SW480 (cell line): ENCODE measurements at regions not wholly inside any gene's neighbourhood (a gene's known extent, or its start where the extent isn't known, plus 50 kb on each side); places are given as distances from the start of the nearest gene placed in this dataset.
"Not testable (repeated sequence)": the region's sequence is repeated elsewhere in the genome, so short reads cannot be mapped to it uniquely, and the experiment has no call there.

Experiments used
- DNase-seq: peaks from one replicate; pipeline ENCODE4 v3.0.0-alpha.2; 2016; ENCODE audit warnings: low spot score

- not testable (repeated sequence) for DNase-seq
Observed at GRCh38 chr6:90885137-90885536, 298.3 kb upstream of the MAP3K7 start.

- no peak for DNase-seq
Observed at GRCh38 chr6:90877616-90878015, 290.7 kb upstream of the MAP3K7 start.

DNA sequence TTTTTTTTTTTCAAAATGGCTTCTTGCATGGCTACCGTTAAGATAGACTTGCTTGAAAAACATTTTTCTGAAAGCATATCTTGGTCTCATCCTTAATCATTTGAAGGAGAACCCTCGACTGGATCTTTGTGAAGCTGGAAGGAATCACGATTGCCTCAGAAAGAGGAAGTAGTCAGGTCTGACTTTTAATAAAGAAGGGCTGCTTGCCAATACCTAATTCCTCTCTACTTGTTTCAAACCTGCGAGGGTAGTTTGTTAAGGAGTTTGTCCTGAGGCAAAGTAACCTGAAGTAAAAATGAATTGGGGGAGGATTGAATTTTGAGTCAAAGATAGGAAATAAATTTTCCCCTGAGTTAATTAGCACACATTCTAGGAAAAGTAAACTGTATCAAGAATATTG is 288.1 kb upstream of the MAP3K7 start:
- DNase-seq, result no peak

DNA sequence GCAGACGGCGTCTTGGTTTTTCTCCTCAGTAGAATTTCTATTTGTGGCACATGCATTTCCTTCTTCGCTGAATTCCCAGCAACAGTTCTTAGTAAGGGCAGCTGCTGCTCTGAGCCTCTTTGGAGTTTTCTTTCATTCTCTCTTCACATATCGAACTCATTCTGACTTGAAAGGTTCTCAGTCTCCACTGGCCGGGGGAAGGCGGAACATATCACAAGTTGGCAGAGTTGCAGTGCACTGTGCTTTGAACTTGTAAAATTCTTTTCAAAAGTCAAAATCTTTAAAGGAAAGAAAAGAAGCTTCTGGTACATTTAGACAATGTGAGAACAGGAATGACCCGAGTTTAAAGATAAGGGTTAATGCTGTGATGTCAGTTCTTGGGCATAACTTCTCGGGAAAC is 286.1 kb upstream of the MAP3K7 start:
- DNase-seq, result no peak

DNA sequence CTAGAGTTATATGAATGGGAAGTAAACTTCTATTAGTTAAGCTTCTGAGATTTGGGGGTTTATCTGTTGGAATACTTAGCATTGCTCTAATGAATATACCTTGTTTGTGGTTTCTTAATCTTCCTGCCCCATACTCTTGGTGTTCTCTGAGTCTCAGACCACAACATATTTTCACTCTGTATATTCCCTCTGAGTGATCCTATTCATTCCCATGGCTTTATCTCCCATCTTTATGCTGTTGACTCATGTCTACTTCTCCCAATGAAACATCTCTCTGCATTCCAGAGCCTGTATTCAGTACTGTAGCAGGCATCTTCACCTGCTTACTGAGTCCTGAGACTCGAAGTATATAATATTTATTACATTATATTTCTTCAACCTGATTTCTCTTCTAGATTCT is 283.7 kb upstream of the MAP3K7 start:
- DNase-seq, result peak; percentile 2

- DNase-seq, result no peak
Observed at GRCh38 chr6:90868656-90869055, 281.8 kb upstream of the MAP3K7 start.

DNA sequence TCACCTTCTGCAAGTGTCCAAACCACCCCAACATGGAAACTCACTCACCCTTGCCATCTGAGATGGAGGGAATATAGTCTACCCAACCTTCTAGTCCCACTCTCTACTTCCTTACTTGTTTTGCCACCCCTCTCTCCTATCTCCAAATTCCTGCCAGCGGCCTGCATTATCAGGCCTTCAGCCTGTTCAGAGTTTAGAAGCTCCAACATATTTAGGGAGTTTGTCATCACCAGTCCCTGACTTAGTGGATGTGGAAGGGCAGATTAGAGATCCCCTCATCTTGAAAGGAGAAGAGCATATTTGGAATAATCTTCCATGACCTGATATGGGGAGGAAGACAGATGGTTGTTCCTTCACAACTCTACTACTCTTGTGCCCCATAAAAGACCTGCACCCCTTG is 281.4 kb upstream of the MAP3K7 start:
- no peak for DNase-seq

DNA sequence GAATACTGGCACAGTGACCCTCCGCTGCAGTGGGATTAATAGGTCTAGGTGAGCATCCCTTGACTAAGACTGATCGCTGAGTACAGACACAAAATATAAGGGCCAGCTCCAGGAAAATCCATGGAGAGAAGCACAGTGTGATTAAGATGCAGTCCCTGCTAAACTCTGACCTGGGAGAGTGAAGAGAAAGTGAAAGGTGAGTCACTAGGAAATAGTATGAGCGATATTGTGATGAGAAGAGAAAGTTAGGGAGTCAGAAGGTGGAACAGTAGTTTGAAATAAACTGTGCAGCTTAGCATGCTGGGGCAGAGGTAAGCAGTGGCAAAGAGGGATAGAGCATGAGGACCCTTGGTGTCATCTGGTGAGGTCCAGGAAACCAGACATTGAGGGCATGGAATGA is 278.6 kb upstream of the MAP3K7 start:
- no peak for DNase-seq

DNA sequence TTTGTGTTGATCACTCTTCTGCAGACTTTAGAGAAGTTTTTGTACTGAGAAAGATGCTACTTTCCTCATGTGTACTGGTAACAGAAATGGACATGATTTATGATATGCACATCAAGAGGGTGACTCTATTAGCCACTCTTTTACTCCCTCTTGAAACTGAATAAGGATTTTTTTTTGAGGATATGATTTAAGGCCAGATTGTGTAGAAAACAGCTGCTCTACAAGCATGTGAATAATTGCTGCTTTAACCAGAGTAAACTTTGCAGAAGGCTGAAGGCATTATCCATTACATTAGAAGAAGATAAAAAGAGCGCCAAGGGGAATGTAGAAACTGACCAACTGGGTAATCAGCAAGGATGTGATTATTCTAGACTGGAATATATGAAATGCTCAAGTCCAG is 276.2 kb upstream of the MAP3K7 start:
- no peak for DNase-seq

DNA sequence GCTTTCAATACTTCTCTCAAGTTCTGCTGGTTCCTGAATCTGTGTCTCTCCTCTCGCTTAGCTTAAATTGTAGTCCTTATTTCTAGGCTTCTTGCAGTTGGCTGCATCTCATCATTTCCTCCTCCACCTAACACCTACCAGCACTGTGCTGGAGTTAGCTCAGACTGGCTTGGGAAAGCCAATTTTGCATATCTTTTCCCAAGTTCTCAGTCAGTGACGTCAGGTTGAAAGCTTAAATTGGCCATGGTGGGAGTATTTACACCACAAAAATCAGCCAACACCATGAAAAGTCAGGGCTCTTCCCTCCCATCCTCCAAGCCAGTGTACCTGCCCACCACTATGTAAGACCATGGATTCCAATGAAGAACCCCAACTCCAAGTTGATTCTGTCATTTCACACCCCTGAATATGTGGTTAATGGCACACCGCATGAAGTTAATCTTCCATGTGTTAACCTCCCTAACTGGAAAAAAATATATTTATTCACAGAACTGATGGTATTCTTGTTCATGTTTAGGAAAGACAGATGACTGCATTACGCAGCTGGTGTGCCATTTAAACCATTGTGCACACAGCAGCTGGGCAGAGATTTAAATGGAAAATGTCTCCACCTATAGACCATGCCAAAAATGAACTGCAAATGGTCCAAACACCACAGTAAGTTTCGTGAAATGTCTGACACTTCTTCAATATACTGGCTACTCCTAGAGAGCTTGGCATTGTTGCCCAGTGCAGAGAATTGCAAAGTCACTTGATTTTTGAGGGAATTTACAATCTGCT is 274.1 kb upstream of the MAP3K7 start:
- no peak for DNase-seq

DNA sequence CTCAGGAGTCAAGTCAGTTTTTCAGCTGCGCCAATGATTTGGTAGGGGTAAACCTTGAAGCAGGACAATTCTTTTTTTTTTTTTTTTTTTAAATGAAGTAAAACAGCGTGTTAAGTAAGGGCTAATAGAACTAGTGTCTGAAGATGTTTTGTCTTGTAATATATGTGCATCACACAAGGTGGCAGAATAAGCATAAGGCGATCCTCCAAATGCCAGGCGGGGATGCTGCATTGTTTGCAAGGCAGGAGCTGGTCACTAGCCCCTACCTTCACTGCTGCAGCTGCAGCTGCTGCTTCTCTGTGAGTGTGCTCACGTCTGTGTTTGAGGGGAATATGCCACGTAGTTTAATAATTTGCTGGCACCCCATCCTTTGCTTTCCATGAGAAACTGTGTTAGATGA is 272.7 kb upstream of the MAP3K7 start:
- DNase-seq, result no peak

GRCh38 chr6:90859056-90859455 is 272.2 kb upstream of the MAP3K7 start:
- no peak for DNase-seq

DNA sequence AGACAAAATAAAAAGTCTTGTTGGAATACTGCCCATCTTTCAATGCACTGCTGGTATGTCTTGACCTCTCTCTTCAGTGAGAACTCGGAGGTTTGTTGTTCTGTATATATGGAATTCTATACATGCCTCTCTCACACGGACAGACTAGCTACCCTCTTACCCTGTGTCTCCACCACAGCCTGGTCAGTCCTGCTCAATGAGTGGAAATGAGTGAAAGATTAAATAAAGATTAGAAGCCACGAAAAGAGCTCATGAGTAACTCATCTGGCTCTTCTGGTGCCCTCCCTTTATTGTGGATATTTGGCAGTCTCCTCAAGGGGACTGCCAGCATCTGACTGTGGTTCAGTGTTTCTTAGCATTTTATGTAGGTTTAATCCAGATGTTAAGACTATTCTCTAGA is 262.8 kb upstream of the MAP3K7 start:
- no peak for DNase-seq

- DNase-seq, result peak; percentile 17
Observed at GRCh38 chr6:90846824-90847223, 260.0 kb upstream of the MAP3K7 start.

DNA sequence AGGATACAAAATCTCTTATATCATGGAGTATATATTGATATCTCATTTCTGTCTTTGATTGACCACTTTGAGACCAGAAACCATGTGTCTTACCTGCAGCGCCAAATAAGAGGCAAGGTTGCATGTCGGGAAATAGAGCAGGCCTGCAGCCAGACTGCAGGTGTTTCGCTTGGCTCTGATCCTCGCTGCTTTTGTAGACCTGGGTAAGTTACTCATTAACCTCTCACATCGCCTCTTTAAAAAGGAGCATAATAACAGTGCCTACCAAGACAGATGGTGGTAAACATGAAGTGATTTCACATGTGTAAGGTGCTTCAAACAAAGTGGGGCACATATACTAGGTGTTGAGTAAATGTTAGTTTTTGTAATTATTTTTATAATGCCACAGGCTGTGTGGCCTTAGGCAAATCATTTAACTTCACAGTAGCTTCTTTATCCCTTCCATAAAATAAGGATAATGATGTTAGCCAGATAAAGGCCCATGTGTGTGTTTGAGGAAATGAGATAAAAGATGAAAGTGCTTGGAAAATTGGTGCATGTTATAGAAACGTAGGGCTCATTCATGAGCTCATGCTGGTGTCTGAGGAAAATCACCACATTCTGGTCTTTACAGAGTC is 248.8 kb upstream of the MAP3K7 start:
- DNase-seq, result peak; percentile 28

DNA sequence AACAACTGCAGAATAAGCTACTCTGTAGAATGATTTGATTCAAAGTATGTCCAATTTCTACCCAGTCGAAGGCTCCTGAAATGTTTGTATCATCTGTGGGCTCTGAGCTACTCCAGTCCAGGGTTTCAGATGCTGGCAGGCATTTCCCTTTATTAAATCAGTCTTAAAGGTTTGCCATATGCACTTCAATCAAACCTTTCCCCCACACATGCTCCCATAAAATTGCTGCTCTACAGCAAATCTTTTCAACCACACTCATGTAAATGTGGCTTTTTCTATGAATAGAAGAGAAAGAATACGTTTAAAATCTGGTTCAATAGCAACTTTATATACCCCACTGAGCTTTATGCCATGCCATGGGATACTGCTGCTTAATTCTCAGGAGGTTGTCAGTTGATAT is 242.4 kb upstream of the MAP3K7 start:
- no peak for DNase-seq

DNA sequence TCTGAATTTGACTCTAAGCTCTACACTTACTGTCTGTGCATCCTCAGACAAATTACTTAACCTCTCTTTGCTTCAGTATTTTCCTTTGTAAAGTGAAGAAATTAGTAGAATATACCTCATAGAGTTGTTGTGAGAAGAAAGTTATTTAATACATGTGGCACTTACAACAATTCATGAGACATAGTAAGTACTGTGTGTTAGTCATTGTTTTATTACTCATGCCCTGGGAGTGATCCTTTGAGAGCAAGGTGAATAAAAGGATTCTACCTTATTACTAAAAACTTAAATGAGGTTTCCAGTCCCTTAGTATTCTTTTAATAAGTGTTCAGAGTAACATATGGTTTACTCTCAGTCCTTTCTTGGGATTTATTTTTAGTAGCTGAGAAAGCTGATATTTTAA is 233.6 kb upstream of the MAP3K7 start:
- no peak for DNase-seq

GRCh38 chr6:90819483-90819882 is 232.6 kb upstream of the MAP3K7 start:
- DNase-seq, result no peak

- DNase-seq, result no peak
Observed at GRCh38 chr6:90818163-90818562, 231.3 kb upstream of the MAP3K7 start.

- no peak for DNase-seq
Observed at GRCh38 chr6:90816764-90817163, 229.9 kb upstream of the MAP3K7 start.

GRCh38 chr6:90811596-90812226 is 224.8 kb upstream of the MAP3K7 start:
- DNase-seq, result no peak

DNA sequence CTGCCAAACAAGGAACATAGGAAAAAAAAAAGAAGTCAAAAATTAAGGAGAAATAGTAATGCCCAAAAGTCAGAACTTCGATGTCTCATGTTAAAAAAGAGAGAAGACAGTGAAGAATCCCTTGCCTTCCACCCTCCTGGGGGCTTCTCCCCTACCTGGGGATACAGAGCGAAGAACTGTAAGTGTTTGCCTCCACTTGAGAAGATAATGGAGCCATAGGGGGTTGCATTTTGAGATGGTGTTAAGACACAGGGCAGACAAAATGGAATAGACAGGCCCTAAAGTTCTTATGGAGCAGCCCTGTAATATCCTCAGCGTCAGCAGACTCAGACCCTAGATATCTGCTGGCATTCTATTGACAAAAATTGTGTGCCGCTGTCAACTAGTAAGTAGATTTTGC is 222.2 kb upstream of the MAP3K7 start:
- DNase-seq, result no peak
